GM12878 (cell line): ENCODE measurements at regions not wholly inside any gene's neighbourhood (a gene's known extent, or its start where the extent isn't known, plus 50 kb on each side); places are given as distances from the start of the nearest gene placed in this dataset.

Experiments
- CHD1 ChIP-seq: IDR thresholded peaks from 2 replicates; pipeline ENCODE4 v1.6.1; 2012; ENCODE audit warnings: low read depth, low read length, improper control_type of control experiment
- EGR1 ChIP-seq, 2 experiments: IDR thresholded peaks; 1 replicate in 1 of 2; 2 replicates in 1 of 2; pipeline ENCODE4 v1.6.1; 2011 to 2012; ENCODE audit warnings: low read depth in 2 of 2, low read length in 2 of 2, borderline replicate concordance in 1 of 2, mild to moderate bottlenecking in 1 of 2, moderate library complexity in 1 of 2
- NR2C1 ChIP-seq: fragments of 450-650 bp; IDR thresholded peaks from 2 replicates; pipeline ENCODE4 v1.6.1; 2017; ENCODE audit warnings: antibody characterized with exemption, mild to moderate bottlenecking, moderate library complexity
- RELA ChIP-seq: fragments of 450-650 bp; IDR thresholded peaks from 2 replicates; pipeline ENCODE4 v1.8.0; 2014; ENCODE audit warnings: borderline replicate concordance; ENCODE audit not compliant: partially characterized antibody
- RFX5 ChIP-seq: IDR thresholded peaks from 2 replicates; pipeline ENCODE4 v1.6.1; 2011; ENCODE audit warnings: low read depth, low read length, improper control_type of control experiment

DNA sequence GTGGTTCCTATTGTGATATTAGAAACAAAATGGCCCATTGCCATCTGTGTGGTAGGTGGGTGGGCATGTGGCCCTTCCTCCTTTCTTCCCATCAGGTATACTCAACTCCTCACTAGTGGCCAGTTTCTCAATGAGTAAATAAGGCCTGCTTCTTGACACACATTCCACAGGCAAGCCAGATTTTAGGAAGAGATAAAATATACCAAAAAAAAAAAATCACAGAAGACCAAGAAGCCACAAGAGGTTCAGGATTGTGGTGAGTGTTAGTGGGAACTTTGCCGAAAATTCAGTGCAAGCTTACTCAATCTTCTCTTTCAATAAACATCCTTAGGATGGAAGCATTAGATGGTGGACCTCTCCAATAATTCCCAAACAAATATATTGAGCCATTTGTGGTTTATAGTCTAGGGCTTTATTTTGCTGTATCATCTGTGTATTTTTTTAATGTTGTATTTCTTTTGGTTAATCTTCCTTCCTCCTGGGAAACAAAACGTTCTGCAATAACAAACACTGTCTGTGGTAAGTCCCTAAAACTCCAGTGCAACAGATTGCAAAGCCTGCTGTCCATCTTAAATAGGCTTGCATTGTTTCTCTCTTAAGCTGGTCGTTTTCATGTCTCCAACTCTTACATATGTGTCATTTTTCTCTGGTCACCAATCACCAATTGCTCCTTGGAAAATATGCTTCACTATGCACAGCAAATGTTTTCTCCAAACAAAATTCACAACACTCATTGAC lies 289.9 kb upstream of the KITLG start:
- TF ChIP-seq EGR1 (IDR thresholded peaks at IDR 0.05; ENCODE audit: borderline replicate concordance in 1 of 2, low read depth in 2 of 2, low read length in 2 of 2) (no peak), RFX5 (no peak), RELA (no peak), NR2C1 (no peak; the same call in 1 of the 2 replicates), CHD1 (no peak)
